WERI-Rb-1 (cell line): ENCODE measurements at regions not wholly inside any gene's neighbourhood (a gene's known extent, or its start where the extent isn't known, plus 50 kb on each side); places are given as distances from the start of the nearest gene placed in this dataset.

ENCODE experiments used
- DNase-seq: peaks from one replicate; pipeline ENCODE4 v3.0.0-alpha.2; 2020
- H3K27ac ChIP-seq: fragments of 250-450 bp; sonication (Bioruptor Pico); 2 replicates; pipeline ENCODE4 v1.5.1; 2020; ENCODE audit warnings: mild to moderate bottlenecking, moderate library complexity
- H3K27me3 ChIP-seq: fragments of 250-450 bp; sonication (Bioruptor Pico); 2 replicates; pipeline ENCODE4 v1.5.1; 2021; ENCODE audit warnings: mild to moderate bottlenecking, low read depth, moderate library complexity; ENCODE audit not compliant: insufficient read depth, severe bottlenecking
- H3K36me3 ChIP-seq: fragments of 250-450 bp; sonication (Bioruptor Pico); 2 replicates; pipeline ENCODE4 v1.5.1; 2020; ENCODE audit warnings: mild to moderate bottlenecking, moderate library complexity
- H3K4me3 ChIP-seq: 2 replicates; pipeline ENCODE4 v1.5.1; 2011; ENCODE audit warnings: low read depth, mild to moderate bottlenecking, control low read depth, low read length
- H3K9me3 ChIP-seq: fragments of 250-450 bp; sonication (Bioruptor Pico); 2 replicates; pipeline ENCODE4 v1.5.1; 2021; ENCODE audit warnings: mild to moderate bottlenecking, moderate library complexity; ENCODE audit not compliant: severe bottlenecking
- TF ChIP-seq, protein P1 (sequence below): IDR thresholded peaks from 2 replicates; pipeline ENCODE4 v1.5.1; 2011; ENCODE audit warnings: low read depth, mild to moderate bottlenecking, control low read depth, inconsistent platforms, low read length

DNA sequence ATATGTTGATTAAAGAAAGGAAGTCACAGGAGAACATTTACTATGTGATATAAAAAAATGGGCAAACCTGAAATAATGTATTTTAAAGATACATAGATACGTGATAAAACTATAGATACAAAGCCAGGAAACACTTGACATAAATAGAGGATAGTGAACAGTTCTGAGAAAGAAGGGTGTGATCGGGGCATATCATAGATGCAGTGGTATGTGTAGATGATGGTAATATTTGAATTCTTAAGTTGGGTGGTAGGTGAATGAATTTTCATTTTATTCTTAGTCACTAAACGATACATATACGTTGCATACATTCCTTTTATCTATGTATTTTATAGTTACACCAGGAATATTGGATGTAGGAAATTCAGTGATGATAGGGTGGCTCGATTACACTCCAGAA, 138.7 kb upstream of the ARRDC3 start:
- Histone ChIP-seq H3K36me3 (no peaks in the 10 kb centered on the region), H3K9me3 (no peaks in the 10 kb centered on the region), H3K27me3 (no peaks in the 10 kb centered on the region), H3K4me3 (no peak overlapping the region), H3K27ac (no peak overlapping the region)
- no peak for DNase-seq
- TF ChIP-seq, protein P1, sequence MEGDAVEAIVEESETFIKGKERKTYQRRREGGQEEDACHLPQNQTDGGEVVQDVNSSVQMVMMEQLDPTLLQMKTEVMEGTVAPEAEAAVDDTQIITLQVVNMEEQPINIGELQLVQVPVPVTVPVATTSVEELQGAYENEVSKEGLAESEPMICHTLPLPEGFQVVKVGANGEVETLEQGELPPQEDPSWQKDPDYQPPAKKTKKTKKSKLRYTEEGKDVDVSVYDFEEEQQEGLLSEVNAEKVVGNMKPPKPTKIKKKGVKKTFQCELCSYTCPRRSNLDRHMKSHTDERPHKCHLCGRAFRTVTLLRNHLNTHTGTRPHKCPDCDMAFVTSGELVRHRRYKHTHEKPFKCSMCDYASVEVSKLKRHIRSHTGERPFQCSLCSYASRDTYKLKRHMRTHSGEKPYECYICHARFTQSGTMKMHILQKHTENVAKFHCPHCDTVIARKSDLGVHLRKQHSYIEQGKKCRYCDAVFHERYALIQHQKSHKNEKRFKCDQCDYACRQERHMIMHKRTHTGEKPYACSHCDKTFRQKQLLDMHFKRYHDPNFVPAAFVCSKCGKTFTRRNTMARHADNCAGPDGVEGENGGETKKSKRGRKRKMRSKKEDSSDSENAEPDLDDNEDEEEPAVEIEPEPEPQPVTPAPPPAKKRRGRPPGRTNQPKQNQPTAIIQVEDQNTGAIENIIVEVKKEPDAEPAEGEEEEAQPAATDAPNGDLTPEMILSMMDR: no peak

DNA sequence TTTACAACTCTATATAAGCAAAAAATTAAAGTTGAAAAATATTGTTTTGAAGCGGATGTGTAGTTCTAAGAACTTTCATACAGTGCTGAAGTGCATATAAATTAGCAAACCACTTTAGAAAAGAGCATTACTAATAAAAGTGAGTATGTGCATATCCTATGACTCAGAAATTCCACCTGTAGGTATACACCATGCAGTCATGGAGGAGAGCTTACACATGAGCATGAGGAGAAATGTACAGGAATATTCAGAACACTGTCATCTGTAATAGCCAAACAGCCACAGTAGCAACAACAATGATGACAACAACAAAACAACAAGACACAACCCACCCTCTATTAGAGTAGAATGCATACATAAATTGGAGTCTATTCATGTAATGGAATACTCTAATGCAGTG, 138.2 kb upstream of the ARRDC3 start:
- Histone ChIP-seq H3K27me3 (no peaks in the 10 kb centered on the region), H3K9me3 (no peaks in the 10 kb centered on the region), H3K36me3 (no peaks in the 10 kb centered on the region), H3K4me3 (no peak overlapping the region), H3K27ac (no peak overlapping the region)
- DNase-seq: no peak
- TF ChIP-seq, protein P1: no peak

DNA sequence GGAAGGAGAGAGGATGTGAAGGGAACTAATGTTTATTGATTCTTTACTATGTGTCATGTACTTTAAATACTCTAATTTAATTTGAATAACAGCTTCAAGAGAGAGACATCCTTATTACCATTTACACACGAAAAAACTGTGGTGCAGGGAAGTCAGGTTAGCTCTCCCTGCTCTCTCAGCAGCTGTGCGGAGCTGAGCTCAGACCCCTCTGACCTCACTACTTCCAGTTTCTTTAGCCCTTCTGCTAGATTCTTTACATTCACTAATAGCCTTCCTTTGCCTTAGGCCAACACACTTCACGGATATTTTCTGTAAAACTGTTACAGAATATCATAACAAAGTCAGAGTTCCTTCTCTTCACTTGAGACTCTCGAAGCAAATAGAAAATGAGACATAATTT, 131.3 kb upstream of the ARRDC3 start:
- H3K4me3 ChIP-seq: no peak overlapping the region
- TF ChIP-seq, protein P1: no peak
- no peak for DNase-seq
- H3K36me3 ChIP-seq: no peaks in the 10 kb centered on the region
- no peak overlapping the region for H3K27ac ChIP-seq
- H3K9me3 ChIP-seq: no peaks in the 10 kb centered on the region
- no peaks in the 10 kb centered on the region for H3K27me3 ChIP-seq

DNA sequence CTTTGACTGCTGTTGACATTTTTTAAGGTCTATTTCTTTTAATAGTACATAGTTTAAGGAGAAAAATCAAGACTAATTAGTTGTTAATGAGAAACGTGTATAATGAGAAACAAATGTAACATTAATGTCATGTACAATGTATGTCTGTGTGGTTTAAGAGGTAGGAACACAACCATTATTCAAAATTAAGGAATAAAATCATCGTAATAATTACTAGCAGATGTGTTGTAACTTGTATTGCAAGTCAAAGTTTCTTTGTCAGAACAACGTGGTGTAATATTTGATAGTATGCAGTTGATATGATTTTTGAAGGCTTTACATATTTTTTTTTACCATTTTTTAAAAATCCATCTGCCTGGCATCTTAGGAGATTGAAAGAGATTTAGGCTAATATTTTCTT, 120.2 kb upstream of the ARRDC3 start:
- no peaks in the 10 kb centered on the region for H3K36me3 ChIP-seq
- TF ChIP-seq, protein P1: no peak
- H3K4me3 ChIP-seq: no peak overlapping the region
- no peak overlapping the region for H3K27ac ChIP-seq
- H3K27me3 ChIP-seq: no peaks in the 10 kb centered on the region
- no peaks in the 10 kb centered on the region for H3K9me3 ChIP-seq
- DNase-seq: no peak

DNA sequence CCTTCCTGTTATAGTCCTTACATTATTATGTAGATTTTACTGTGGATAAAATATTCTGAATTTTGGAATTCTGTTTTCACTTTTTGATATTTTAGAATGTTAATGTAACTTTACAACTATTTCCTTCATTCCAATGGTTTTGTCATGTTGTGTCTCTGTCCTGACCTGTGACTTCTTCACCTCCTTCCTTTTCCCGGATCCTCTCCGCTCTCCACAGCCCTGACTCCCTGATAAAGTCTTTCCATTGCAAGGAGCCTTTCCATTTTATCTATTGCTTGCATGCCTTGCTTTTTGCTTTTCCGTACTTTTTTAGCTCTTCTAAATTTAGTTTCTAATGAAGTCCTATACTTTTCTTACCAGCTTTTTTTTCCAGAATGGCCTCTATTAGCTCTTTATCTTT, 117.6 kb upstream of the ARRDC3 start:
- Histone ChIP-seq H3K9me3 (no peaks in the 10 kb centered on the region), H3K27ac (no peak overlapping the region), H3K4me3 (no peak overlapping the region), H3K36me3 (no peaks in the 10 kb centered on the region), H3K27me3 (no peaks in the 10 kb centered on the region)
- TF ChIP-seq, protein P1: no peak
- no peak for DNase-seq

DNA sequence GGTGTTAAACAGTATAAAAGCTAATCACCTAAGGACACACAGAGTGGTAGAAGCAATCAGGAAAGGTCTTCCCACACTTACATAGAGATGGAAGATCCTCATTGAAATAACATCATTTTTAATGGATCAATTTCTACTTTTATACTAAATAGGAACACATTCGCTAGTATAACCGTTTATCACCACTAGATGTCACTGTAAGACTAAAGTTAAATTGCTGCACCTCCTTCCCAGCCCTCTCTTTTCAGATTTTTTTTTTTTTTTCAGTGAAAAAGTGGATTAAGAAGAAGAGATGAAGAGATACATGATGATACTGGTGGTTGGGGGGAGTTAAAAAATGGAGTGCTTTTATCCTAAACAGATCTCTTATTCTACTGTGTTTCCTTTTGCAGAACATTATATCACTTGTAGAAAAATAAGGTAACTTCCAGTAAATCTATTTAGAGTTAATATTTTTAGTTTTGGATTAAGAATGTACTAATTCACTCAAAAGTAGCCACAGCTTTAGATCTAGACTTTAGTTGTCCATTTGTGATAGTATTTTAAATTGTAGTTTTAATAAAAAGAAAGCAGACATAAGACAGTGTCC, 116.9 kb upstream of the ARRDC3 start:
- Histone ChIP-seq H3K27me3 (no peaks in the 10 kb centered on the region), H3K9me3 (no peaks in the 10 kb centered on the region), H3K27ac (no peak overlapping the region), H3K36me3 (no peaks in the 10 kb centered on the region), H3K4me3 (no peak overlapping the region)
- DNase-seq: no peak
- TF ChIP-seq, protein P1: no peak
